ENCODE measurements at regions not wholly inside any gene's neighbourhood (a gene's known extent, or its start where the extent isn't known, plus 50 kb on each side); places are given as distances from the start of the nearest gene placed in this dataset.

DNA sequence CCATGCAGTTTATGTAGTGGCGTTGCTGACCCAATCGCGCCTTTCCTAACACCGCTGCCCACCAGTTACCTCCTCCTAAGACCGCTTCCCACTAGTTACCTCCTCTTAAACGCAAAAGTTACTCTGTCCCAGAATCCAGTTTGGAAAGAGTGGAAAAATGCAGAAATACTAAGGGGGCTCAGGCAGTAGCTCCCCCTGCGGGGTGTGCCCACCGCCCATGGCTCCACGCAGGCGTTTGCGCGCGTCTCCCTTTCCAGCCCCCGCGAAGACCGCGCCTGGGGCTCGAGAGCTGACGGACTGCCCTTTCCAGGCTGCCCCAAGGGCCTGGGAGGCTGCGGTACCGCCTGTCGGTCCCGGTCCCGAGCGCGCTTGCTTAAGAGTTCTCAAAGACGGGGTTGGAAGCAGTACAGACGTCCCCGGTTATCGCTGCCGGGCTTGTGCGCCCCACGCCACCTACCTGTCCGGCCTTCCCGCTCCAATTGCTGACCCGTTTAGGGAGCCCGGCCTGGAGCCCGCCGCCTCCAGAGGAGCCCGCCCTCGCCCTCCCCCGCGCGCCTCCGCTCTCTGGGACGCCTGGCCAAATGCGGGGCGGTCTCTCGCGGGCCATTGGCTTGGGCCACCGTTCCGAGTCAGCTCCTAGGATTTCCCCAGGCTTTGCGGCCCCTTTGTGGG is 414.1 kb upstream of the ESRRG start:
- peaks cover 97% of the 10 kb centered on the region for H3K27me3 Mint-ChIP-seq (ENCODE audit: low read depth)
- TF ChIP-seq CTCF (IDR thresholded peaks at IDR 0.05; ENCODE audit: unreplicated experiment in 3 of 3): no peak
- H3K4me3 Mint-ChIP-seq: peak overlapping the region; percentile 85 to 93 (median 90)
- H3K4me1 Mint-ChIP-seq: peaks cover 54% of the 10 kb centered on the region
- H3K27ac Mint-ChIP-seq: peak overlapping the region in 1 of 3 experiments; percentile 95
- peaks cover 2% of the 10 kb centered on the region for H3K9me3 Mint-ChIP-seq
- no peaks in the 10 kb centered on the region for H3K36me3 Mint-ChIP-seq (ENCODE audit: low read depth)

DNA sequence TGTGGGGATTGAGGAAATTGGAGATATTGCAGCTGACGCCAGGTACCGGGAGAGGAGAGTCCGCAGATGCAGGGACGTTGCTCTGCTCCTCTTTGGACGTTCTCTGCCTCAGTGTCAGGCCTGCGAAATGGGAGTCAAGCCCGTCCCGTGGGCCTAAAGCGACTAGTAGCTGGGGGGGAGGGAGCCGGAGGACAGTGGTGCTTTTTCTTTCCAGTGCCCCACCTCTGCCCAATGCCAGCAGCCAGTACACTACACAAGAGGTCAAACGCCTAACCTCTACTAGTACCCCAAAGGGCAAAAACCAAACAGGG is 413.6 kb upstream of the ESRRG start:
- TF ChIP-seq CTCF (IDR thresholded peaks at IDR 0.05; ENCODE audit: unreplicated experiment in 3 of 3): no peak
- H3K4me1 Mint-ChIP-seq: peaks cover 54% of the 10 kb centered on the region
- peaks cover 100% of the 10 kb centered on the region for H3K27me3 Mint-ChIP-seq (ENCODE audit: low read depth)
- peak overlapping the region in 1 of 3 experiments; percentile 95 for H3K27ac Mint-ChIP-seq
- peaks cover 2% of the 10 kb centered on the region for H3K9me3 Mint-ChIP-seq
- no peaks in the 10 kb centered on the region for H3K36me3 Mint-ChIP-seq (ENCODE audit: low read depth)
- peak overlapping the region; percentile 85 to 93 (median 90) for H3K4me3 Mint-ChIP-seq

- H3K27ac Mint-ChIP-seq: peak overlapping the region in 1 of 3 experiments; percentile 95
- H3K4me3 Mint-ChIP-seq: peak overlapping the region; percentile 85 to 93 (median 90)
- H3K9me3 Mint-ChIP-seq: peaks cover 2% of the 10 kb centered on the region
- TF ChIP-seq CTCF (IDR thresholded peaks at IDR 0.05; ENCODE audit: unreplicated experiment in 3 of 3): no peak
- no peaks in the 10 kb centered on the region for H3K36me3 Mint-ChIP-seq (ENCODE audit: low read depth)
- peaks cover 100% of the 10 kb centered on the region for H3K27me3 Mint-ChIP-seq (ENCODE audit: low read depth)
- peaks cover 54% of the 10 kb centered on the region for H3K4me1 Mint-ChIP-seq
These were observed 413.0 kb upstream of the ESRRG start for GRCh38 chr1:217135987-217136894.

DNA sequence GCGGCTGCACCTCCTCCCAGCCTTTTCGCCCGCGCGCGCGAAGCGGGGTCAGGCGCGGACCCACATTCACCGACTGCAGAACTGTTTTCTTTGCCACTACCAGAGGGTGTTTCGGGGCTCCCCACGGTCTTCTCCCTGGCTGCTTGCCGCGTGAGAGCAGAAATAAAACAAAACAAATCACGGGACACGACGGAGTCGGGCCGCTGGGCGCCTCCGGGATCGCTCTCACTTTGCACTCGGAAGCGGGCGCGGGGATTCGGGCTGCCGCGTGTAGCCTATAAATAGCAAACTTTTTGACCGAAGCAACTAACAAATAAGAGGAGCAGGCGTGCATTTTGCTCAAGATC is 412.3 kb upstream of the ESRRG start:
- Mint-ChIP-seq H3K4me1 (peaks cover 48% of the 10 kb centered on the region), H3K36me3 (ENCODE audit: low read depth) (no peaks in the 10 kb centered on the region), H3K4me3 (peak overlapping the region; percentile 85 to 93 (median 90)), H3K9me3 (peaks cover 2% of the 10 kb centered on the region), H3K27ac (peak overlapping the region in 2 of 3 experiments; percentile 23 to 95), H3K27me3 (ENCODE audit: low read depth) (peaks cover 100% of the 10 kb centered on the region)
- TF ChIP-seq CTCF (IDR thresholded peaks at IDR 0.05; ENCODE audit: unreplicated experiment in 3 of 3): no peak

GRCh38 chr1:217134857-217135568 is 411.8 kb upstream of the ESRRG start:
- Mint-ChIP-seq H3K36me3 (ENCODE audit: low read depth) (no peaks in the 10 kb centered on the region), H3K4me3 (peak overlapping the region; percentile 85 to 93 (median 90)), H3K9me3 (peaks cover 2% of the 10 kb centered on the region), H3K4me1 (peaks cover 44% of the 10 kb centered on the region), H3K27ac (peak overlapping the region; percentile 23 to 95 (median 78)), H3K27me3 (ENCODE audit: low read depth) (peaks cover 97% of the 10 kb centered on the region)
- TF ChIP-seq CTCF (IDR thresholded peaks at IDR 0.05; ENCODE audit: unreplicated experiment in 3 of 3): no peak
